OCI-LY3 (cell line): ENCODE measurements at regions not wholly inside any gene's neighbourhood (a gene's known extent, or its start where the extent isn't known, plus 50 kb on each side); places are given as distances from the start of the nearest gene placed in this dataset.

Experiments used
- H2AFZ ChIP-seq: fragments of 200-600, 300-600 bp; shearing (Covaris generic); 2 replicates; pipeline ENCODE4 v1.6.0; 2014; ENCODE audit warnings: antibody characterized with exemption, low read depth, low read length
- H3K27ac ChIP-seq: fragments of 200-600, 300-600 bp; sonication (generic); 2 replicates; pipeline ENCODE4 v1.5.1; 2014; ENCODE audit warnings: mild to moderate bottlenecking, low read length, moderate library complexity, mixed read lengths
- H3K27me3 ChIP-seq: fragments of 200-600, 300-600 bp; sonication (generic); 2 replicates; pipeline ENCODE4 v1.6.1; 2014; ENCODE audit warnings: low read depth, low read length, mixed read lengths
- H3K36me3 ChIP-seq: fragments of 200-600, 300-600 bp; sonication (generic); replicated peaks from 2 replicates; pipeline ENCODE3; 2014; ENCODE audit warnings: low read depth, low read length, mixed read lengths
- H3K4me1 ChIP-seq: fragments of 300-600, 200-600 bp; sonication (generic); 2 replicates; pipeline ENCODE4 v1.6.1; 2014; ENCODE audit warnings: low read length, mixed read lengths
- H3K4me2 ChIP-seq: fragments of 200-600, 300-600 bp; sonication (generic); 2 replicates; pipeline ENCODE4 v1.6.1; 2014; ENCODE audit warnings: low read length, mixed read lengths
- H3K4me3 ChIP-seq: fragments of 300-600, 200-600 bp; sonication (generic); 2 replicates; pipeline ENCODE4 v1.5.1; 2014; ENCODE audit warnings: antibody characterized with exemption, mild to moderate bottlenecking, low read length, moderate library complexity
- H3K79me2 ChIP-seq: fragments of 300-600, 200-600 bp; shearing (Covaris generic); 2 replicates; pipeline ENCODE4 v1.6.1; 2014; ENCODE audit warnings: mild to moderate bottlenecking, low read length, mixed read lengths
- H3K9ac ChIP-seq: fragments of 300-600, 200-600 bp; shearing (Covaris generic); 2 replicates; pipeline ENCODE4 v1.6.0; 2014; ENCODE audit warnings: mild to moderate bottlenecking, low read length, moderate library complexity
- H3K9me3 ChIP-seq: fragments of 200-600, 300-600 bp; shearing (Covaris generic); 2 replicates; pipeline ENCODE4 v1.6.1; 2014; ENCODE audit warnings: low read length, mixed read lengths; ENCODE audit not compliant: insufficient read depth
- H4K20me1 ChIP-seq: fragments of 200-600, 300-600 bp; sonication (generic); 2 replicates; pipeline ENCODE4 v1.6.1; 2016; ENCODE audit warnings: low read length, mixed read lengths; ENCODE audit not compliant: insufficient read depth
- CTCF ChIP-seq: fragments of 200-600, 300-600 bp; sonication (generic); IDR thresholded peaks from 2 replicates; pipeline ENCODE4 v1.5.1; 2014; ENCODE audit warnings: antibody characterized with exemption, low read length, low read depth
- EZH2phosphoT487 ChIP-seq: fragments of 200-600 bp; shearing (Covaris generic); IDR thresholded peaks from 2 replicates; pipeline ENCODE4 v1.6.1; 2018; ENCODE audit warnings: antibody characterized with exemption, mixed run types, low read depth

- Histone ChIP-seq H4K20me1 (no peaks in the 10 kb centered on the region), H3K4me3 (no peak overlapping the region), H3K36me3 (no peaks in the 10 kb centered on the region), H3K27ac (no peak overlapping the region), H3K27me3 (peaks cover 42% of the 10 kb centered on the region; the same call in 1 of the 2 replicates), H3K9ac (no peak overlapping the region), H3K4me2 (no peak overlapping the region), H3K4me1 (no peaks in the 10 kb centered on the region), H3K79me2 (no peaks in the 10 kb centered on the region), H3K9me3 (no peaks in the 10 kb centered on the region), H2AFZ (no peak overlapping the region)
- TF ChIP-seq EZH2phosphoT487 (no peak), CTCF (no peak)
Measured at GRCh38 chr15:66986951-66987350, 78.5 kb upstream of the SMAD3 start.

DNA sequence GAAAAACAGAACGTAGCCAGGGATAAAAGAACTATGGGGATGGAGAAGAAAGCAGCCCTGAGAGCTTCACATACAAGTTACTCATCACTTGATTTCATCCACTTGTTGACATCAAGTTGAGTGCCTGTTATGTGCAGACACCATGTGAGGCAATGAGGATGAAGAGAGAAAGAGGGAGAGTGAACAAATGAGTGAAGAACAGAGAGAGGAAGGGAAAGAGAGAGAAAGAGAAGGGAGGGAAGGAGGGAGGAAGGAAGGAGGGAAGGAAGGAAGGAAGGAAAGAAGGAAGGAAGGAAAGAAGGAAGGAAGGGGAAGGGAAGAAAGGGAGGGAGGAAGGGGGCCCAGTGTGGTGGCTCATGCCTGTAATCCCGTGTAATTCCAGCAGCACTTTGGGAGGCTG, 72.3 kb upstream of the SMAD3 start:
- Histone ChIP-seq H4K20me1 (no peaks in the 10 kb centered on the region), H3K4me3 (no peak overlapping the region), H3K4me2 (no peak overlapping the region), H3K4me1 (no peaks in the 10 kb centered on the region), H3K36me3 (no peaks in the 10 kb centered on the region), H2AFZ (no peak overlapping the region), H3K27me3 (peaks cover 35% of the 10 kb centered on the region), H3K9me3 (no peaks in the 10 kb centered on the region), H3K9ac (no peak overlapping the region), H3K27ac (no peak overlapping the region), H3K79me2 (no peaks in the 10 kb centered on the region)
- TF ChIP-seq CTCF, result no peak
- no peak for TF ChIP-seq EZH2phosphoT487

- Histone ChIP-seq H2AFZ (no peak overlapping the region), H3K4me1 (peaks cover 3% of the 10 kb centered on the region), H4K20me1 (no peaks in the 10 kb centered on the region), H3K27me3 (peaks cover 35% of the 10 kb centered on the region), H3K9ac (no peak overlapping the region), H3K4me2 (no peak overlapping the region), H3K9me3 (peaks cover 3% of the 10 kb centered on the region; the same call in 1 of the 2 replicates), H3K27ac (no peak overlapping the region), H3K36me3 (no peaks in the 10 kb centered on the region), H3K4me3 (no peak overlapping the region), H3K79me2 (no peaks in the 10 kb centered on the region)
- TF ChIP-seq CTCF (no peak), EZH2phosphoT487 (no peak)
Measured at GRCh38 chr15:66993874-66994696, 71.3 kb upstream of the SMAD3 start.

GRCh38 chr15:66994927-66995656, 70.3 kb upstream of the SMAD3 start:
- Histone ChIP-seq H3K4me2 (no peak overlapping the region), H3K9ac (no peak overlapping the region), H3K27ac (no peak overlapping the region), H3K9me3 (peaks cover 7% of the 10 kb centered on the region; the same call in 1 of the 2 replicates), H2AFZ (no peak overlapping the region), H3K4me3 (no peak overlapping the region), H3K36me3 (no peaks in the 10 kb centered on the region), H3K79me2 (no peaks in the 10 kb centered on the region), H3K4me1 (peaks cover 13% of the 10 kb centered on the region), H3K27me3 (peaks cover 26% of the 10 kb centered on the region), H4K20me1 (no peaks in the 10 kb centered on the region)
- TF ChIP-seq CTCF (no peak), EZH2phosphoT487 (no peak)
